ENCODE measurements at regions not wholly inside any gene's neighbourhood (a gene's known extent, or its start where the extent isn't known, plus 50 kb on each side); places are given as distances from the start of the nearest gene placed in this dataset.

- no peak for DNase-seq (ENCODE audit: low spot score)
Measured at GRCh38 chr1:119308130-119308700, 60.4 kb upstream of the HAO2 start.

GRCh38 chr1:119308806-119309205, 59.8 kb upstream of the HAO2 start:
- DNase-seq (ENCODE audit: low spot score): no peak

- no peak for DNase-seq (ENCODE audit: low spot score)
Measured at GRCh38 chr1:119310301-119310700, 58.3 kb upstream of the HAO2 start.

- no peak for DNase-seq (ENCODE audit: low spot score)
Measured at GRCh38 chr1:119312500-119312899, 56.1 kb upstream of the HAO2 start.

GRCh38 chr1:119314001-119314796, 54.4 kb upstream of the HAO2 start:
- no peak for DNase-seq (ENCODE audit: low spot score)

GRCh38 chr1:119316870-119317416, 51.6 kb upstream of the HAO2 start:
- no peak for DNase-seq (ENCODE audit: low spot score)

GRCh38 chr1:119318466-119319309, 49.9 kb upstream of the HAO2 start:
- no peak for DNase-seq (ENCODE audit: low spot score)

All from germinal center (tissue), 1 donor.